ENCODE measurements at regions not wholly inside any gene's neighbourhood (a gene's known extent, or its start where the extent isn't known, plus 50 kb on each side); places are given as distances from the start of the nearest gene placed in this dataset.
"Not testable (repeated sequence)": the region's sequence is repeated elsewhere in the genome, so short reads cannot be mapped to it uniquely, and the experiment has no call there.

GRCh38 chr4:123603165-123603564 is 206.6 kb downstream of the SPRY1 start:
- Mint-ChIP-seq H3K27me3 (ENCODE audit: low read depth) (no peaks in the 10 kb centered on the region), H3K4me3 (no peak overlapping the region), H3K4me1 (peaks cover 26% of the 10 kb centered on the region), H3K27ac (peak overlapping the region in 2 of 3 experiments; percentile 66 to 68), H3K9me3 (no peaks in the 10 kb centered on the region), H3K36me3 (ENCODE audit: low read depth) (no peaks in the 10 kb centered on the region)
- no peak for TF ChIP-seq CTCF (IDR thresholded peaks at IDR 0.05; ENCODE audit: unreplicated experiment in 3 of 3)

- H3K27ac Mint-ChIP-seq; H3K9me3 Mint-ChIP-seq; H3K4me1 Mint-ChIP-seq; H3K36me3 Mint-ChIP-seq (ENCODE audit: low read depth); H3K4me3 Mint-ChIP-seq; H3K27me3 Mint-ChIP-seq (ENCODE audit: low read depth): not testable (repeated sequence)
These were observed 209.2 kb downstream of the SPRY1 start for GRCh38 chr4:123605797-123606196.

- H3K36me3 Mint-ChIP-seq (ENCODE audit: low read depth): no peaks in the 10 kb centered on the region
These were observed 209.7 kb downstream of the SPRY1 start for GRCh38 chr4:123606336-123606735.

GRCh38 chr4:123606946-123607542 is 210.4 kb downstream of the SPRY1 start:
- no peaks in the 10 kb centered on the region for H3K9me3 Mint-ChIP-seq
- H3K27ac Mint-ChIP-seq: no peak overlapping the region
- no peaks in the 10 kb centered on the region for H3K36me3 Mint-ChIP-seq (ENCODE audit: low read depth)
- no peak for TF ChIP-seq CTCF (IDR thresholded peaks at IDR 0.05; ENCODE audit: unreplicated experiment in 3 of 3)
- H3K27me3 Mint-ChIP-seq (ENCODE audit: low read depth): no peaks in the 10 kb centered on the region
- no peaks in the 10 kb centered on the region for H3K4me1 Mint-ChIP-seq
- no peak overlapping the region for H3K4me3 Mint-ChIP-seq

More at GRCh38 chr4:123606336-123606735, 209.7 kb downstream of the SPRY1 start:
- Mint-ChIP-seq H3K4me1 (peaks cover 2% of the 10 kb centered on the region), H3K4me3 (no peak overlapping the region), H3K9me3 (no peaks in the 10 kb centered on the region), H3K27me3 (ENCODE audit: low read depth) (no peaks in the 10 kb centered on the region), H3K27ac (no peak overlapping the region)
- TF ChIP-seq CTCF (IDR thresholded peaks at IDR 0.05; ENCODE audit: unreplicated experiment in 3 of 3): no peak

GRCh38 chr4:123609829-123610228 is 213.2 kb downstream of the SPRY1 start:
- H3K36me3 Mint-ChIP-seq (ENCODE audit: low read depth): no peaks in the 10 kb centered on the region
- no peak overlapping the region for H3K27ac Mint-ChIP-seq
- no peaks in the 10 kb centered on the region for H3K4me1 Mint-ChIP-seq
- H3K4me3 Mint-ChIP-seq: no peak overlapping the region
- no peak for TF ChIP-seq CTCF (IDR thresholded peaks at IDR 0.05; ENCODE audit: unreplicated experiment in 3 of 3)
- no peaks in the 10 kb centered on the region for H3K9me3 Mint-ChIP-seq
- no peaks in the 10 kb centered on the region for H3K27me3 Mint-ChIP-seq (ENCODE audit: low read depth)

- H3K4me1 Mint-ChIP-seq: peaks cover 16% of the 10 kb centered on the region
- no peak overlapping the region for H3K27ac Mint-ChIP-seq
- H3K9me3 Mint-ChIP-seq: no peaks in the 10 kb centered on the region
- no peak overlapping the region for H3K4me3 Mint-ChIP-seq
- no peaks in the 10 kb centered on the region for H3K36me3 Mint-ChIP-seq (ENCODE audit: low read depth)
- no peaks in the 10 kb centered on the region for H3K27me3 Mint-ChIP-seq (ENCODE audit: low read depth)
- no peak for TF ChIP-seq CTCF (IDR thresholded peaks at IDR 0.05; ENCODE audit: unreplicated experiment in 3 of 3)
These were observed 217.2 kb downstream of the SPRY1 start for GRCh38 chr4:123613586-123614344.
